Thyroid gland (tissue), 4 donors: ENCODE measurements at regions not wholly inside any gene's neighbourhood (a gene's known extent, or its start where the extent isn't known, plus 50 kb on each side); places are given as distances from the start of the nearest gene placed in this dataset.
A peak's percentile ranks its signal among the peaks of the same experiment; 100 is the strongest.
"Not testable (repeated sequence)": the region's sequence is repeated elsewhere in the genome, so short reads cannot be mapped to it uniquely, and the experiment has no call there.

Source experiments
- DNase-seq, 2 donors: peaks; one replicate each; pipeline ENCODE4 v3.0.0-alpha.2; 2019
- H3K27ac ChIP-seq, 3 donors: fragments of 200-600 bp; sonication (generic); 1 replicate in 2 of 3; 2 replicates in 1 of 3; pipeline ENCODE4 v1.5.1; 2016 to 2019; ENCODE audit warnings: mild to moderate bottlenecking in 1 of 3, moderate library complexity in 1 of 3
- H3K27me3 ChIP-seq: fragments of 200-600 bp; sonication (generic); one replicate; pipeline ENCODE4 v1.5.1; 2019
- H3K36me3 ChIP-seq, 2 donors: fragments of 200-600 bp; sonication (generic); one replicate each; pipeline ENCODE4 v1.5.1; 2016 to 2019
- H3K4me1 ChIP-seq, 2 donors: fragments of 200-600 bp; sonication (generic); one replicate each; pipeline ENCODE4 v1.5.1; 2017 to 2019
- H3K4me3 ChIP-seq, 3 donors: fragments of 200-600 bp; sonication (generic); replicated peaks in 1 of 3; 1 replicate in 2 of 3; 2 replicates in 1 of 3; pipeline ENCODE4 v1.5.1; 2016; ENCODE audit warnings: mild to moderate bottlenecking in 1 of 3
- H3K9me3 ChIP-seq: fragments of 200-600 bp; sonication (generic); one replicate; pipeline ENCODE4 v1.5.1; 2017
- CTCF ChIP-seq, 6 experiments: fragments of 200-600 bp in 3 of 6; fragments of 450-650 bp in 3 of 6; sonication (generic) in 3 of 6; IDR thresholded peaks; one replicate each; pipeline ENCODE4 v1.5.1; 2016 to 2019; ENCODE audit warnings: antibody characterized with exemption in 6 of 6, mild to moderate bottlenecking in 2 of 6, inconsistent platforms in 1 of 6, moderate library complexity in 1 of 6
- POLR2A ChIP-seq, 2 donors: fragments of 450-650 bp; IDR thresholded peaks; one replicate each; pipeline ENCODE4 v1.6.1; 2017; ENCODE audit warnings: antibody characterized with exemption in 2 of 2, mild to moderate bottlenecking in 2 of 2, moderate library complexity in 1 of 2
- WGBS, 2 donors: methylation state at CpG; one replicate each; pipeline ENCODE4 v1.1.5; 2017; 5-methylcytosine and 5-hydroxymethylcytosine counted together
- intact Hi-C: fragments of 100-400 bp; cut with DNase I; formaldehyde crosslinking; loops from one replicate; pipeline ENCODE4 v1.15.1; 2023

- no peaks in the 10 kb centered on the region for H3K27me3 ChIP-seq
- no peak overlapping the region for H3K4me3 ChIP-seq
- 34% methylated on average over 5 of the region's 5 CpGs for WGBS, 2 donors
- H3K9me3 ChIP-seq, result no peaks in the 10 kb centered on the region
- no peaks in the 10 kb centered on the region for H3K36me3 ChIP-seq
- H3K4me1 ChIP-seq, result peaks cover 20 to 32% of the 10 kb centered on the region in 2 donors
- no peak for TF ChIP-seq CTCF (IDR thresholded peaks at IDR 0.05)
- TF ChIP-seq POLR2A (IDR thresholded peaks at IDR 0.05), result no peak
- intact Hi-C loops, result no loop called here
- peak overlapping the region; percentile 22 to 72 (median 28) for H3K27ac ChIP-seq
- DNase-seq, result no peak
These were observed 155.1 kb upstream of the NTRK2 start for GRCh38 chr9:84514421-84514820.

- Histone ChIP-seq H3K9me3 (no peaks in the 10 kb centered on the region), H3K36me3 (no peaks in the 10 kb centered on the region), H3K4me3 (no peak overlapping the region), H3K4me1 (peaks cover 20 to 32% of the 10 kb centered on the region in 2 donors), H3K27me3 (no peaks in the 10 kb centered on the region), H3K27ac (no peak overlapping the region)
- intact Hi-C loops, result no loop called here
- 95 to 98% methylated on average over 5 of the region's 5 CpGs for WGBS, 2 donors
- DNase-seq, result no peak
- TF ChIP-seq CTCF (IDR thresholded peaks at IDR 0.05) (no peak), POLR2A (IDR thresholded peaks at IDR 0.05) (no peak)
These were observed 152.5 kb upstream of the NTRK2 start for GRCh38 chr9:84517026-84517425.

GRCh38 chr9:84519413-84519812 is 150.1 kb upstream of the NTRK2 start:
- WGBS, 2 donors, result 71 to 78% methylated on average over 5 of the region's 5 CpGs
- no peak for TF ChIP-seq POLR2A (IDR thresholded peaks at IDR 0.05)
- TF ChIP-seq CTCF (IDR thresholded peaks at IDR 0.05), result no peak
- intact Hi-C loops, result no loop called here

GRCh38 chr9:84521208-84521607 is 148.3 kb upstream of the NTRK2 start:
- 73 to 78% methylated on average over 3 of the region's 3 CpGs for WGBS, 2 donors
- Histone ChIP-seq H3K4me1 (no peaks in the 10 kb centered on the region), H3K4me3 (no peak overlapping the region), H3K9me3 (no peaks in the 10 kb centered on the region), H3K36me3 (no peaks in the 10 kb centered on the region), H3K27me3 (no peaks in the 10 kb centered on the region), H3K27ac (no peak overlapping the region)
- TF ChIP-seq POLR2A (IDR thresholded peaks at IDR 0.05), result no peak
- intact Hi-C loops, result no loop called here
- no peak for DNase-seq

More at GRCh38 chr9:84519413-84519812, 150.1 kb upstream of the NTRK2 start:
- Histone ChIP-seq H3K27ac (no peak overlapping the region), H3K27me3 (no peaks in the 10 kb centered on the region), H3K4me3 (no peak overlapping the region), H3K9me3 (no peaks in the 10 kb centered on the region), H3K36me3 (no peaks in the 10 kb centered on the region), H3K4me1 (peaks cover 9 to 13% of the 10 kb centered on the region in 2 donors)
- DNase-seq, result no peak

- WGBS, 2 donors, result 88 to 93% methylated on average over 16 to 22 of the region's 26 CpGs
- H3K27me3 ChIP-seq, H3K4me3 ChIP-seq, H3K36me3 ChIP-seq, H3K27ac ChIP-seq, DNase-seq, H3K4me1 ChIP-seq, intact Hi-C loops, H3K9me3 ChIP-seq: not testable (repeated sequence)
These were observed 143.3 kb upstream of the NTRK2 start for GRCh38 chr9:84526211-84526610.

- H3K27me3 ChIP-seq, H3K4me1 ChIP-seq, DNase-seq, H3K27ac ChIP-seq, H3K36me3 ChIP-seq, intact Hi-C loops, H3K9me3 ChIP-seq, H3K4me3 ChIP-seq: not testable (repeated sequence)
- 96% methylated on average over 15 of the region's 49 CpGs; no CpG with 5 or more reads in 1 of the 2 donors for WGBS, 2 donors
These were observed 142.3 kb upstream of the NTRK2 start for GRCh38 chr9:84527060-84527720.

GRCh38 chr9:84535973-84536372 is 133.6 kb upstream of the NTRK2 start:
- H3K4me3 ChIP-seq, H3K27ac ChIP-seq, DNase-seq, intact Hi-C loops, H3K4me1 ChIP-seq, H3K27me3 ChIP-seq, H3K9me3 ChIP-seq, H3K36me3 ChIP-seq: not testable (repeated sequence)
- 64% methylated on average over 9 of the region's 10 CpGs for WGBS, 2 donors
